Amniotic stem cell (primary cell): ENCODE measurements at regions not wholly inside any gene's neighbourhood (a gene's known extent, or its start where the extent isn't known, plus 50 kb on each side); places are given as distances from the start of the nearest gene placed in this dataset.
"Not testable (repeated sequence)": the region's sequence is repeated elsewhere in the genome, so short reads cannot be mapped to it uniquely, and the experiment has no call there.

Experiments used
- DNase-seq: peaks from one replicate; lab custom pipeline; 2025; lab: John Stamatoyannopoulos, UW

DNA sequence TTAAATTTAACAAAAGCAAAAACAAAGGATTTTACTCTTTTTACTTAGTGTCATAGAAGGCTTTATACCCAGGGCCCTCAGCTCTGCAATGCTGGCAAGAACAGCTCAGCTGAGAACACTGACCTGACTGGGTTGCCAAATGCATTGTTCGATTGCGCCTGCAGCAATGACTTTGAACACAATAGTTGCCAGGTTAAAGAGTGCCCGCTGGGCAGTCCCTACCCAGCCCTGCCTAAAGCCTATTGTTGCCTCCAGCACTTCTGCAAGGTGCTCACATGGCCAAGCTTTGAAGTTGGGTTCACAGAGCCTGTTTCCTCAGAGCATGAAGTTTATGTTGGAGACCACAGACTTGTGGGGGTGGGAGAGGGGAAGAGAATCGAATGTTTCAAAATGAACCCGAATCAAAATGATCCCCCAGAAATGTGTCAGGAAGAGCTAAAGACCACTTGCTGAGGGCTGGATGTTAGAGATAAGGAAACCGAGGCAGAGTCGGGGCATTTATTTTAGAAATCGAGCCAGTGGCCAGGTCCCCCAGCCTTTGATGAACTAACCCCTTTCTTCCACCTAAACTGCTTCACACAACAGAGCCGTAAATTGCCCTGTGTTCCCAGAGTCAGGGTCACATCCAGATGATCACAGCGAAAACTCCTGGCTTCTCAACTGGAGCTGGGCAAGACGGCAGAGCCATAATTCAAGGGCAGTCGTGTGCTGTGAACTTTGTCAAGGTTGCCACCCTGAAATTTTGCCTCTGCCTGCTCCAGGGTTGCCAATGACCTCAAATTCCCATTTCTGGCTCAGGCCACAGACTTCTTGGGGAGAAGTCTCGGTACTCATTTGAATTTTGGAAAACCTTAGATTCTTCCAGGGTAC is 55.0 kb downstream of the FOXA2 start:
- no peak for DNase-seq

DNA sequence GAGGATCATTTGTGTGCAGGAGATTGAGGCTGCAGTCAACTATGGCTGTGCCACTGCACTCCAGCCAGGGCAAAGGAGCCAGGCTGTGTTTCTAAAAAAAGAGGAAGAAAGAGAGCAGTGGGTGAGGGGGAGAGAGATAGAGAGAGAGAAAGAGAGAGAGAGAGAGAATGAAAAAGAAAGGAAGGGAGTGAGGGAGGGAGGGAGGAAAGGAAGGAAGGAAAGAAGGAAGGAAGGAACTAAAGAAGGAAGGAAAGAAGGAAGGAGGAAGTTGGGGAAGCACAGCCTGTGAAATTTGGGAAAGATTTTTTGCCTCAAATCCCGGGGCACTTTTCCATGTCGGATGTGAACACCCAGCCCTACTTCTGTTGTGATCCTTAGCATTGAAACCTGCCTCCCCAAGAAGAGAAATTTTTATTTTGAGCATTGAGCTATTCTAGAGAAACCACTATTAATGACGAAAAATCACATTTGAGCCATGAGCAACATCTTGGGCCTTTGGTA is 57.8 kb downstream of the FOXA2 start:
- no peak for DNase-seq

DNA sequence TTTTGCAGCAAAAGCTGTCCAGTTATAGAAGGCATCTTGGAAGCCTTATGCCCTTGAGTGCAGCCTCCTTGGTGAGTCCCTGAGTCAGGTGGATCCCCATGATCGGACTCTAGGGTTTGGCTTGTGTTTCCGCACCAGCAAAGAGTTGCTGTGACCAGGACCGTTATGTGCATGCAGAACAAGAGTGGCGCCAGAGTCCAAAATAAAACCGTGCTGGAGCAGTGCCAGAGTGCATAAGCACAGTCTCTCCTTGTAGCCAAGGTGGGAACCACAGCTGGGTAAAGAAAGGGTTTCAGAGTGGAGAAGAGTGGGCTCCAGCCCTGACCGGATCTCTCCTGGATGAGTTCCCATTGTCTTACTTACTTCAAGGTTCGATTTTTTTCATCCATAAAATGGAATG is 58.6 kb downstream of the FOXA2 start:
- no peak for DNase-seq

- no peak for DNase-seq
Observed at GRCh38 chr20:22525069-22525820, 59.1 kb downstream of the FOXA2 start.

GRCh38 chr20:22524393-22525015 is 59.9 kb downstream of the FOXA2 start:
- DNase-seq: no peak

DNA sequence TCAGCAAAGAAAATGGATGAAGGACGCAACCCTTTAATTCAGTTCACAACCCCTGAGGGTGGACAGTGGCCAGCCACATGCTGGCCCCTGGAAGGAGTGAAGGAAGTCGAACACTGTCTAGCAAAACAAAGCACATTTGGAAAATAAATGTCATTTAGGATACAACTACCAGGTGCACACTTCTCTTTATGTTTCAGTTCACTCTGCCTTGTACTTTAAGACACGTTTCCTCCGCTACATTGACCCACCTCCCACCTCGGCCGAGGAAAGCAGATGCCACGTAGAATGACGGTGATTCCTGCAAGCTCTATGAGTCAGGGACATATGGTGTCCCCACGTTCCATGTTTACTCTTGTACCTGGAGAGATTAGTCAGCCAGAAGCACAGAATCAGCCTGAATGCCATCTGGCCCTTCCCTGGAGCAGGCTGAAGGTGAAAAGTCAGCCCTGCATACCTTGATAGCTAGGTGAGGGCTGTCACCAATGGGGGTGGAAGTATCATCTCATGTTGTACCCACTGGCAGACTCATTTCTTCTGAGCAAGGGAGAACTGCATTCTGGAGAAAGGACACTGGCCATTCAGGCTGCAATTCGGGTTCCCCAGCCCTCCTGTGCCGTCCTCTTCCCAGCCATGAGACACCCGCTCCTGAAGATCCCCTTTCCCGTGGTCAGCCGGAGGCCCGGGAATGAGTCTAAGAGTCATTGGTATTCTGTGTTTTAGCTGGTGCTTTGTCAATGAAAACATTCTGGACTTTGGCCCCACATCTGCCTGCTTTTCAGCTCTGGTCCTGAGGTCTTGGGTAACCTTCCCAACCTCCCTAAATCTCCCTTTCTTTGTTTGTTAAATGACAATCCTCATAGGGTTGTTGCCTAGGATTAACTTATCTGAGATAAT is 60.6 kb downstream of the FOXA2 start:
- no peak for DNase-seq

- DNase-seq: no peak
Observed at GRCh38 chr20:22523128-22523498, 61.3 kb downstream of the FOXA2 start.

GRCh38 chr20:22522701-22523100 is 61.7 kb downstream of the FOXA2 start:
- DNase-seq: no peak

DNA sequence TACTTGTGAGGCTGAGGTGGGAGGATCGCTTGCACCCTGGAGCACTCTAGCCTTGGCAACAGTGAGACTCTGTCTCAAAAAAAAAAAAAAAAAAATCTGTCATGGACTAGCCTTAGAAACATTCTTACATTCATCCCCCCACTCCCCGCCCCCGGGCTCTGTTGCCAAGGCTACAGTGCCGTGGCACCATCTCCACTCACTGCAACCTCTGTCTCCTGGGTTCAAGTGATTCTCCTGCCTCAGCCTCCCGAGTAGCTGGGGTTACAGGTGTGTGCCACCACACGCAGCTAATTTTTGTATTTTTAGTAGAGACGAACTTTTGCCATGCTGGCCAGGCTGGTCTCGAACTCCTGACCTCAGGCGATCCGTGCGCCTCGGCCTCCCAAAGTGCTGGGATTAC is 62.4 kb downstream of the FOXA2 start:
- DNase-seq: not testable (repeated sequence)

- DNase-seq: no peak
Observed at GRCh38 chr20:22520381-22520780, 64.0 kb downstream of the FOXA2 start.

DNA sequence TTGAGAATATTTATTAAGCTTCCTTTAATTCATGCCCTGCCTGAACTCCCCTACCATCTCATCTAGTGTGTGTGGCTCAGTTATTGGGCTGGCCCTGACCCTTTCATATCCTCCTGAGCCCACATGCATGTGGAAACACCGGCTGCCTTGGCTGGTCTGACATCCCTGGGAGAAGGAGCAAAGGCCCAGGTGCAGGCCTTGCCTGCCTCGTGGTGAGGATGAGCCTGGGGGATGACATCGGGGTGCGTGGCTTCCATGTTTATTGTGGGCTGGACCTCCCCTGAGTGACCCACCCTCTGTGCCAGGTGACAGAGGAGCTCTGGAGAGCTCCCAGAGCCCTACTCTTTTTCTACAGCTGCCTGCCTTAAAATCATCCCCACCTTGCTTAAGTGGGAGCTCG is 69.1 kb downstream of the FOXA2 start:
- DNase-seq: no peak

- no peak for DNase-seq
Observed at GRCh38 chr20:22513574-22513973, 70.8 kb downstream of the FOXA2 start.

- DNase-seq: no peak
Observed at GRCh38 chr20:22512911-22513489, 71.4 kb downstream of the FOXA2 start.

DNA sequence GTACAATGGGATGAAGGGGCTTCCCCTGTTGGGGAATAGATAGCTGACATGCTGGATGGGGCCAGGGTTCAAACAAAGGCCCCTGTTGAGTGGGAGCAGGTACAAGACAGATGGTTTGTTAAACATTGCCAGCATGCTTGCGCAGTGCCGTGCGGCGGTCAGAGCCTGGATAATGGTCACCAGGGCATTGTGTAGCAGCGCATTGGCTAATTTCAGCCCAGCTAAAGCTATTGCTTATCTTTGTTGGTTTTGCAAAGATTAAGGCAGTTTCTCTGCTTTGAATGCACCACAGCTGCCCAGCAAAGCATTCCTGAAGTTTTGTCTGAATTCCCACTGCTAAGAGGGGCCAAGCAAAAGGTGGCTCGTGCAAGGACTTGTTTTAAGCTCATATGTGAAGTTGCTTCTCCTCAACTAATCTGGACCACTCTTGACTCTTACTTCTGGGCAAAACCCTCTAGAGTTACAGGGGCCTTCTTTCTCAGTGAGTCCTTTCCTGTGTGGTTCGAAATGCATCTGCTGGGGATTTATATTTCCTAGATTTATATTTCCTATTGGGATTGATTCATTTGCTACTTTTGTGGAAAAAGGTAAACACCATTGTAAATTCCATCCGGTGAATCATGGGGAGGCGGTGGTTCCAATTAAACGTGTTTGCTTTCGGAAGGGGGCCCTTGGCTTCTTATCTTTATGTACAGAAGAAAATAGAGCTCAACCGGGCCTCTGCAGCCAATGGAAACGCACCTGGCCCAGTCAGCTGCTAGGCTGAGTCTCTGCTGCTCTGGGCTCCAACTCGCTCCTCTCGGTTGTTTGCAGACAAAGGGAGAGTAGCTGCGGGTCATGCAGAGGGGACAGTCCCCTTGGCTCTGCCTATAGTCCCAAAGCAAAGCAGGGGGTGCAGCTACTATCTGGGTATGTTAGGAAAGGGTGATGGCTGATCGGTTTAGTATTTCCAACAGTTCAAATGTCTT is 72.1 kb downstream of the FOXA2 start:
- DNase-seq: no peak

GRCh38 chr20:22509843-22510147 is 74.6 kb downstream of the FOXA2 start:
- DNase-seq: no peak

GRCh38 chr20:22509090-22509842 is 75.1 kb downstream of the FOXA2 start:
- no peak for DNase-seq

DNA sequence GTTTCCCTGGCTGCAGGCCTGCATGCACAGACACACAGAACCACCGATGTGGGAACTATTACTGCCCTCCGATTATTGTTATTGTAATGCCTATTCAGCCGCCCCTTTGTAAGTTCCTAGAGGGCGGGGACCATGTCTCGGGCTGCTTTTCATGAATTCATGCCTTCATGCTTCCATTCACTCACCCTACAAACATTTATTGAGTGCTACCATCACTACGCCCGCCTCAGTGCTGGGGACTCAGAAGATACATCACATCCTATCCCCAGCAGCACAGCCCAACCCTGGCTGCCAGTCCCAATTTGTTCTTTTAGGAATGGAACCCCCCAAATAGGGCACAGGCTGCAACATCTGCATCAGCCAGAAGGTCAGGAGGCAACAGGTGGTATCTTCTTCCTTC is 75.9 kb downstream of the FOXA2 start:
- DNase-seq: no peak

GRCh38 chr20:22507240-22507961 is 77.0 kb downstream of the FOXA2 start:
- DNase-seq: no peak

DNA sequence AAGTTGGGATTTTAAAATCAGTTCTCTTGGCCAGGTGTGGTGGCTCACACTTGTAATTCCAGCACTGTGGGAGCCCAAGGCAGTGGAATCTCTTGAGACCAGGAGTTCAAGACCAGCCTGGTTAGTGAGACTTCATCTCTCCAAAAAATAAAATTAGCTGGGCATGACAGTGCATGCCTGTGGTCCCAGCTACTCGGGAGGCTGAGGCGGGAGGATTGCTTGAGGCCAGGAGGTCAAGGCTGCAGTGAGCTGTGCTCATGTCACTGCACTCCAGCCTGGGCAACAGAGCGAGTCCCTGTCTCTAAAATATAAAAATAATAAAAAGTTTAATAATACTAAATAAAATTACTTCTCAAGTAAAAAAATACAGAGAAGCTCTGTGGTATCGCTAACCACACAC is 77.5 kb downstream of the FOXA2 start:
- no peak for DNase-seq
